ENCODE measurements at regions not wholly inside any gene's neighbourhood (a gene's known extent, or its start where the extent isn't known, plus 50 kb on each side); places are given as distances from the start of the nearest gene placed in this dataset.

- no peak for DNase-seq
Observed at GRCh38 chr5:158020555-158021418, 161.8 kb upstream of the CLINT1 start.

GRCh38 chr5:158017469-158017868 is 158.5 kb upstream of the CLINT1 start:
- DNase-seq, result no peak

- DNase-seq, result no peak
Observed at GRCh38 chr5:158014372-158014771, 155.4 kb upstream of the CLINT1 start.

- no peak for DNase-seq
Observed at GRCh38 chr5:158013939-158014338, 155.0 kb upstream of the CLINT1 start.

- no peak for DNase-seq
Observed at GRCh38 chr5:158013303-158013702, 154.4 kb upstream of the CLINT1 start.

GRCh38 chr5:158011422-158011821 is 152.5 kb upstream of the CLINT1 start:
- no peak for DNase-seq

- no peak for DNase-seq
Observed at GRCh38 chr5:158010831-158011230, 151.9 kb upstream of the CLINT1 start.

GRCh38 chr5:158007336-158007735 is 148.4 kb upstream of the CLINT1 start:
- no peak for DNase-seq

GRCh38 chr5:157999696-158000095 is 140.8 kb upstream of the CLINT1 start:
- no peak for DNase-seq

- DNase-seq, result no peak
Observed at GRCh38 chr5:157997991-157998504, 139.1 kb upstream of the CLINT1 start.

- peak; percentile 83 for DNase-seq
Observed at GRCh38 chr5:157994906-157995519, 136.1 kb upstream of the CLINT1 start.

- DNase-seq, result no peak
Observed at GRCh38 chr5:157993986-157994691, 135.2 kb upstream of the CLINT1 start.

GRCh38 chr5:157993201-157993600 is 134.3 kb upstream of the CLINT1 start:
- peak; percentile 16 for DNase-seq

- DNase-seq, result no peak
Observed at GRCh38 chr5:157990583-157991181, 131.7 kb upstream of the CLINT1 start.

- no peak for DNase-seq
Observed at GRCh38 chr5:157989296-157989695, 130.4 kb upstream of the CLINT1 start.

- DNase-seq, result no peak
Observed at GRCh38 chr5:157987259-157987658, 128.3 kb upstream of the CLINT1 start.

GRCh38 chr5:157986431-157986990 is 127.6 kb upstream of the CLINT1 start:
- DNase-seq, result no peak

- DNase-seq, result no peak
Observed at GRCh38 chr5:157984611-157985010, 125.7 kb upstream of the CLINT1 start.

- no peak for DNase-seq
Observed at GRCh38 chr5:157983906-157984551, 125.1 kb upstream of the CLINT1 start.

GRCh38 chr5:157978061-157978460 is 119.1 kb upstream of the CLINT1 start:
- no peak for DNase-seq

GRCh38 chr5:157976429-157976828 is 117.5 kb upstream of the CLINT1 start:
- no peak for DNase-seq

- no peak for DNase-seq
Observed at GRCh38 chr5:157972579-157972978, 113.6 kb upstream of the CLINT1 start.

Measured in tongue (tissue), 1 donor.